ENCODE measurements at regions not wholly inside any gene's neighbourhood (a gene's known extent, or its start where the extent isn't known, plus 50 kb on each side); places are given as distances from the start of the nearest gene placed in this dataset.

DNA sequence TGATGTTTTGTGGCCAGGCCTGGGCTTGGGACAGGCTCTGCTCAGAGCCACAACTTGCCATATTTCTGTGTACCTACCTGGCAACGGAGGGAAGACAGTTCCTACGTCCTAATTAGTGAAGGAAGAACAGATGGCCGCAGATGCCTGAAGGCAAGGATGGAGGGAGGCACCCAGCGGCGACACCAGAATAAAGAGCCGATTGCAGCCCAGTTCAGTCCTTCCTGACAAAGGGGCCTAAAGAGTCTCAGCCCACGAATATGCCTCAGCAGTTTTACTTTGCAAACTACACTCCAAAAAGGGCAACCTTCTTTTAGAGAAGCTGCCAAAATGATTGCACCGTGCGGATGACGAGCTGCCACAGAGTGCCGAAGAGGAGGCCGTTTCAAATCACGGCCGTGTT lies 585.8 kb downstream of the GLRX3 start:
- TF ChIP-seq, protein P1, sequence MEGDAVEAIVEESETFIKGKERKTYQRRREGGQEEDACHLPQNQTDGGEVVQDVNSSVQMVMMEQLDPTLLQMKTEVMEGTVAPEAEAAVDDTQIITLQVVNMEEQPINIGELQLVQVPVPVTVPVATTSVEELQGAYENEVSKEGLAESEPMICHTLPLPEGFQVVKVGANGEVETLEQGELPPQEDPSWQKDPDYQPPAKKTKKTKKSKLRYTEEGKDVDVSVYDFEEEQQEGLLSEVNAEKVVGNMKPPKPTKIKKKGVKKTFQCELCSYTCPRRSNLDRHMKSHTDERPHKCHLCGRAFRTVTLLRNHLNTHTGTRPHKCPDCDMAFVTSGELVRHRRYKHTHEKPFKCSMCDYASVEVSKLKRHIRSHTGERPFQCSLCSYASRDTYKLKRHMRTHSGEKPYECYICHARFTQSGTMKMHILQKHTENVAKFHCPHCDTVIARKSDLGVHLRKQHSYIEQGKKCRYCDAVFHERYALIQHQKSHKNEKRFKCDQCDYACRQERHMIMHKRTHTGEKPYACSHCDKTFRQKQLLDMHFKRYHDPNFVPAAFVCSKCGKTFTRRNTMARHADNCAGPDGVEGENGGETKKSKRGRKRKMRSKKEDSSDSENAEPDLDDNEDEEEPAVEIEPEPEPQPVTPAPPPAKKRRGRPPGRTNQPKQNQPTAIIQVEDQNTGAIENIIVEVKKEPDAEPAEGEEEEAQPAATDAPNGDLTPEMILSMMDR (IDR thresholded peaks at IDR 0.05) = no peak
- TF ChIP-seq POLR2A (IDR thresholded peaks at IDR 0.05) = no peak
